RCC 7860 (cell line): ENCODE measurements at regions not wholly inside any gene's neighbourhood (a gene's known extent, or its start where the extent isn't known, plus 50 kb on each side); places are given as distances from the start of the nearest gene placed in this dataset.
"Not testable (repeated sequence)": the region's sequence is repeated elsewhere in the genome, so short reads cannot be mapped to it uniquely, and the experiment has no call there.

Experiments
- DNase-seq: peaks from one replicate; pipeline ENCODE4 v3.0.0-alpha.2; 2015; ENCODE audit warnings: low spot score
- FAIRE-seq: peaks from 2 replicates; lab custom pipeline; 2012; peaks lifted over from hg19 to GRCh38; lab: Jason Lieb, UNC

- no peak for DNase-seq
- no peak for FAIRE-seq
Observed at GRCh38 chr3:177336873-177337450, 139.7 kb upstream of the TBL1XR1 start.

- peak; percentile 79 for DNase-seq
- FAIRE-seq, result peak; percentile 89
Observed at GRCh38 chr3:177337541-177338331, 140.5 kb upstream of the TBL1XR1 start.

GRCh38 chr3:177338697-177339219 is 141.5 kb upstream of the TBL1XR1 start:
- no peak for DNase-seq
- FAIRE-seq, result no peak

- DNase-seq, FAIRE-seq: not testable (repeated sequence)
Observed at GRCh38 chr3:177339220-177339703, 142.0 kb upstream of the TBL1XR1 start.

GRCh38 chr3:177340243-177340830 is 143.1 kb upstream of the TBL1XR1 start:
- DNase-seq (no peak), FAIRE-seq (no peak)

- FAIRE-seq, result no peak
- no peak for DNase-seq
Observed at GRCh38 chr3:177341736-177342419, 144.6 kb upstream of the TBL1XR1 start.

GRCh38 chr3:177343122-177343625 is 145.9 kb upstream of the TBL1XR1 start:
- DNase-seq (no peak), FAIRE-seq (no peak)

- peak; percentile 95 for DNase-seq
- FAIRE-seq, result peak; percentile 92
Observed at GRCh38 chr3:177345049-177345972, 148.0 kb upstream of the TBL1XR1 start.

- DNase-seq, result no peak
- no peak for FAIRE-seq
Observed at GRCh38 chr3:177345973-177346503, 148.8 kb upstream of the TBL1XR1 start.

- DNase-seq (no peak), FAIRE-seq (no peak)
Observed at GRCh38 chr3:177346878-177347277, 149.6 kb upstream of the TBL1XR1 start.

- no peak for DNase-seq
- no peak for FAIRE-seq
Observed at GRCh38 chr3:177347611-177348010, 150.3 kb upstream of the TBL1XR1 start.

GRCh38 chr3:177348974-177349373 is 151.7 kb upstream of the TBL1XR1 start:
- DNase-seq (no peak), FAIRE-seq (no peak)

GRCh38 chr3:177349384-177349783 is 152.1 kb upstream of the TBL1XR1 start:
- no peak for DNase-seq

GRCh38 chr3:177350121-177350520 is 152.8 kb upstream of the TBL1XR1 start:
- FAIRE-seq, result no peak
- no peak for DNase-seq

More at GRCh38 chr3:177349384-177349783, 152.1 kb upstream of the TBL1XR1 start:
- FAIRE-seq, result no peak

GRCh38 chr3:177351206-177351605 is 153.9 kb upstream of the TBL1XR1 start:
- no peak for DNase-seq
- no peak for FAIRE-seq

- FAIRE-seq (no peak), DNase-seq (no peak)
Observed at GRCh38 chr3:177351757-177352158, 154.5 kb upstream of the TBL1XR1 start.

GRCh38 chr3:177352424-177352823 is 155.1 kb upstream of the TBL1XR1 start:
- DNase-seq (no peak), FAIRE-seq (no peak)

- FAIRE-seq, result no peak
- no peak for DNase-seq
Observed at GRCh38 chr3:177353140-177353539, 155.9 kb upstream of the TBL1XR1 start.

- not testable (repeated sequence) for FAIRE-seq, DNase-seq
Observed at GRCh38 chr3:177353879-177354278, 156.6 kb upstream of the TBL1XR1 start.
